HCEC 1CT (cell line): ENCODE measurements at regions not wholly inside any gene's neighbourhood (a gene's known extent, or its start where the extent isn't known, plus 50 kb on each side); places are given as distances from the start of the nearest gene placed in this dataset.
"Not testable (repeated sequence)": the region's sequence is repeated elsewhere in the genome, so short reads cannot be mapped to it uniquely, and the experiment has no call there.

Source experiments
- DNase-seq: peaks from one replicate; pipeline ENCODE4 v3.0.0-alpha.2; 2017

DNA sequence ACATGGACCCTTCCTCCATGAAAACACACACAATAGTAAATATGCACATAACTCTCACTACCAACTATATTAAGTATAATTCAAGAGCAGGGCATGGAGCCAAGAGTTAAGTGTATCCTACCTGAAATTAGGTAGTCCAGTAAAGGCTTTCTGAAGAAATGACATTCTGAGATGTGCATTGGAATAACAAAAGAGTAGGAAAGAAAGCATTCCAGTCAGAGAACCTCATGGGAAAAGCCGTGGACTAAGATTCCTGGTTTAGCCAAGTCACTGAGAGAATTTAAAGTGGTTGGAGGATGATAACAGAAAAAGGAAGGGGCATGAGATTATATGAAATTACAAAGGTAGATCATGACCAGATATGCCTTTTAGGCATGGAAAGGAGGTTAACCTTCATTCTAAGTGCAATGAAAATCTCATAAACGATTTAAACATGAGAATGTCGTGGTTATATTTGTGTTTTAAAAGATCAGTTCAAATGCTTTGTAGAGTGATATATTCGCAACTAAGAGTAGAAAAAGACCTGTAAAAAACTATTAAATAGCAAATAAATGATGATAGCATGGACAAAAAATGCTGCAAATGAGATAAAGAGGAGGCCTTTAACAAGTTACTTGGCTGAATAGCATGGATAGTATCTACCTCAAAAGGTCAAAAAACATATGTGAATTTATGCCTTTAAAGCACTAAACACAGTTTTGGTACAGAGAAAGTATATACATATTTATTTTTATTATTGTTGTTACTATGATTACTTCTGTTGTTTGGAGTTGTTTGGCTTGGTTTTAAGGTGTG lies 767.4 kb upstream of the GHITM start:
- no peak for DNase-seq

GRCh38 chr10:83372646-83373045 lies 766.7 kb upstream of the GHITM start:
- DNase-seq = no peak

- no peak for DNase-seq
Measured at GRCh38 chr10:83373671-83374070, 765.6 kb upstream of the GHITM start.

- DNase-seq = no peak
Measured at GRCh38 chr10:83374741-83375140, 764.6 kb upstream of the GHITM start.

DNA sequence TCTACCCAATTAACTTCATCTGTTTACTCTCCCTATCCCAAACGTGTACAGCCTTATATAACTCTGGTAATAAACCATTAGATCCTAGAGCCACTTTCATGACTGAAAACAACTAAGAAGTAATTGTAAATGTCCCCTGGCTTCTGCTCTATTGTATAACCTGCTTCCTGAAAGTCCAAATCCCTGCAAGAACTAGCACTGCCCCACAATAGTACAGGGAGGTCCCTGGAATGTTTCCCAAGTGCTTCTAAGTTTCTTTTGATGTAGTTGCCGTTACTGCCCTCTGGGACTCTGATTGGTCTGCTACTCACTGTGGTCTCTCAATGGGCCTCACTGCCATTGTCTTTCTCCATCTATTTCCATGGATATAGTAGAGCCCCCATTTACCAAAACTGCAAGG lies 764.0 kb upstream of the GHITM start:
- DNase-seq = no peak

- DNase-seq = no peak
Measured at GRCh38 chr10:83397806-83398205, 741.5 kb upstream of the GHITM start.

GRCh38 chr10:83410570-83410969 lies 728.7 kb upstream of the GHITM start:
- DNase-seq = no peak

GRCh38 chr10:83425306-83425705 lies 714.0 kb upstream of the GHITM start:
- no peak for DNase-seq

DNA sequence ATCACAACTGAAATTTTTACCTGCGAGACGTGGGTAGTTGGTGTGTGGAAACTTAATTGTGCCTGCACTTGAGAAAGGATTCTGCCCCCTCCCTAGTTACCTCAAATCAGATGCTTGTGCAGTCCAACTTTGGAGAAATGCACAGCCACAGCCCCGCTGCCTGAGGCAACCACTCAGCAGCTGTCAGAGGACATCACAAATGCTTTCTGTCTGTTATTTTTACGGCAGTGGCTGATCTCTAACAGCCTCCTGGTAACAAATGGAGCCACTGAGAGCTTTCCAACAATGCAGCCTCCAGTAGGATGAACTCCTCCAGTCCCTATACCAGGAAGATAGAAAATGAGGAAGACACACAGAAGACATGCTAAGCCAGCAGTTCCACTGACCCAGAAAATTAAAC lies 712.2 kb upstream of the GHITM start:
- no peak for DNase-seq

DNA sequence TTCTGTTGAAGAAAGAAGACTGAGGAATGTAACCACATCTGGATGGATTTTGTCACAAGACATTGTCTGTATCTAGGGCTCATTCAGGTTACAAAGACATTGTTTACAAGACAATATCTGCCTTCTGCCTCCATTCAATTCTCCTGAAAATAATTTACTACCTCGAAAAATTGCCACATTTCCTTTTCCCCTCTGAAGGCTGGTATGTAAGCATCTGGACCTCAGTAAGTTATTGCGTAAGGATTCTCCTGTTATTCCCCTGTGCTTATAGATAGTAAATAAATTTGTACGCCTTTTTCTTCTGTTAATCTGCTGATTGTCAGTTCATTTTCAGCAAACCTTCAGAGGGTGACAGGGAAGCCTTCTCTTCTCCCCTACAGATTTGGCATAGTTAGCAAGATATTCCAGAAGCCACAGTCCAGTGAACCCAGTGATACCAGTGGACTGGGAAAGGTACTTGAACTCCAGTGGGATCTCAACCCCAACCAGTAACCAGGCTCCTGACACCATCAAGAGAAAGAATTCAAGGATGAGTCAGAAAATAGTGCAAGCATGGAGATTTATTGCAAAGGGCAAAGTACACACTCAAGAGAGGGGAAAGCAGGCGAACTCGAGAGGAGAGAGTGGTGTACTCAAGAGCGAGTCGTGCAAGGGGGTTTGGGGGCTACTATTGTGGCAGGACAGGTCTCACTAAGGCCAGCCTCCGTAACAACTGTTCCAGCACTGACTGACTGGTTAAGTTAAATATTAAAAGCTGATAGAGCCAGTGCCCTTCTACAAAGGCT lies 706.9 kb upstream of the GHITM start:
- no peak for DNase-seq

GRCh38 chr10:83433705-83434104 lies 705.6 kb upstream of the GHITM start:
- DNase-seq = no peak

DNA sequence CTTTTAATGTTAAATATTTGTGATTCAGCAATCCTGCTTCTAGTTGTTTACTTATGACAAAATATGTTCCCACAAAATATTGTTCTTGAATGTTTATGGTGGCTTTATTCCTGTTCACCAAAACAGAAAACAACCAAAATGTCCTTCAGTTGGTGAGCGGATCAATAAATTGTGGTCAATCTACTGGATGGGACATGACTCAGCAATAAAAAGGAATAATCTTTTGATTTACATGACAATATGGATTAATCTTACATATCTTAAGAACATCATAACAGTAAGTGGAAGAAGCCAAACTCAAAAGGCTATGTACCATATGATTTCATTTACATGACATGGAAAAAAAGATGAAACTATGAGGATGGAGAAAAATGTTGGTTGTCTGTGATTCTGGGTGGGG lies 691.3 kb upstream of the GHITM start:
- DNase-seq = no peak

- DNase-seq = no peak
Measured at GRCh38 chr10:83458611-83459010, 680.7 kb upstream of the GHITM start.

GRCh38 chr10:83459124-83459523 lies 680.2 kb upstream of the GHITM start:
- no peak for DNase-seq

DNA sequence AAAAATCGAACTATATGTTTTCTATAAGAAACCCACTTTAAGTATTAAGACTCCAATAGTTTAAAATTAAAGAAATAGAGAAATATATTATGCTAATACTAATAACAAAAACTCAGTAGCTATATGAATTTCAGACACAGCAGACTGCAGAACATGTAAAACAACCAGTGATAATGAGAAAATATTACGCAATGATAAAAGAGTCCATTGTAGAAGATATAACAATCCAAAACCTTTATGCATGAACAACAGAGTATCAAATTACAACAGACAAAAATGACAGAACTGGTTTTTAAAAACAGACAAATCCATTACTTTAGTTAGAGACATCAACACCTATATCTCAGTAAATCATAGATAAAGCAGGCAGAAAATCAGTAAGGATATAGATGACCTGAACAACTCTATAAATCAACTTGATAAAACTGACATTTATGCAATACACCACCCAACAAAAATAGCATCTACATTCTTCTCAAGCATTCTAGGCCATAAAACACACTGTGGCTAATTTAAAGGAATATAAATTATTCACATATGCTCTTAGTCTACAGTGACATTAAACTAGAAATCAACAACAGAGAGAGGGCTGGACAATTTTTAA lies 669.5 kb upstream of the GHITM start:
- DNase-seq = no peak

DNA sequence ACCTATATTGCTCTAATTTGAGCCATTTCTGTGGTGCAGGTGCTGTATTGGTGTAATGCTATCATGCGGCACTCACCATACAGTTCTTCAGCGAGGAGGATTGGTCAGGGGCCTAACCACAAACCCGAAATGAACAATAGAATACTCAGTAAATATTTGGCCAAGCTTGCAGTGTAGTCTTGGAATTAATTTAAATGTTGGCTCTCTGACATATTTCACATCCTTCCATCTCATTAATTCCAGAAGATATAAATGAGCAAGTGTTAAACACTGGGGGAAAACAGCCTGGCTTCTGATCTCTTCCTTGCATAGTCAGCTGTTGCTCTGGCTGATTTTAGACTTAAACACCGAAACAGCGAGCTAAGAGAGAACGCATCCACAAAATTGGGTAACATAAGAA lies 663.1 kb upstream of the GHITM start:
- DNase-seq = no peak

DNA sequence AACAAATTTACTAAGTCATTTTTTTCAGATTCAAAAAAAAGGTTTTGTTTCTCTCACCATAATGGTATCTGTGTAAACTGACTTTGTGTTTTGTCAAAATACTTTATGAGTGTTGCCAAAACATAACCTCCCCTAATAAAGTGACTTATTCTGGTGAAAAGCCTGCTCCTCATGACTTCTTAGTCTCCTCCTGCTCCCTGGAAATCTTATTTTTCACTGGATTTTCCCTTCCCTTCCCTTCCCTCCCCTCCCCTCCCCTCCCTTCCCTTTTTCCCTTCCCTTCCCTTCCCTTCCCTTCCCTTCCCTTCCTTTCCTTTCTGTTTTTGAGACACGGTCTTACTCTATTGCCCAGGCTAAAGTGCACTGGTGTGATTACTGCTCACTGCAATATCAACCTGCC lies 650.1 kb upstream of the GHITM start:
- DNase-seq = no peak

DNA sequence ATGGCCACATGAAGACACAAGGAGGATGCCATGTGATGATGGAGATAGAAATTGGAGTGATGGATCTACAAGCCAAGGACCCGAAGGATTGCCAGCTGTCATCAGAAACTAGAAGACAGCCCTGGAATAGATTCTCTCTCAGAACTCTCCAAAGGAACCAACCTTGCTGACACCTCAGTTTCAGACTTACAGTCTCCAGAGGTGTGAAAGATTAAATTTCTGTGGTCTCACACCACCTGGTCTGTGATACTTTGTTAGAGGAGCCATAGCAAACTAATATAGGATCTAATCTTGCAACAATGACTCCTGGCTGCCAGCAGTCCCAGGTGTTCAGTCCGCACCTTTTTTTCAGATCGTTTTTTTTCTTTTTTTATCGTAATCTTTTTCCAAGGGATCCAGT lies 647.3 kb upstream of the GHITM start:
- DNase-seq = no peak

DNA sequence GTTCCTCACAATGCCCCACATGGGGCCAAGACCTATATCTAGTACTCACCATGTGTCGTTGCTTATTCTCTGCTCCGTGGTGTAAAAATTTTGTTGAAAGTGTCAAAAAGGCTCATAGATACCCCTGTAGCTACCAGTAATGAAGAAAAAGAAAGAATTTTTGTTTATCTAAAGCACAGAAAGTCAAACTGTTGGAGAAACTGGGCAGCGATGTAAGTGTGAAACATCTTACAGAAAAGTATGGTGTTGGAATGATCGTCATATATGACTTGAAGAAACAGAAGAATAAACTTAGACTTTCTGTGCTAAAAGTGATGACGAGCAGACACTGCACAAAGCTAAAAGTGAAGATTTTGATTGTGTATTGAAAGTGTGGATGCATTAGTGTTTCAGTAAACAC lies 626.6 kb upstream of the GHITM start:
- DNase-seq = no peak

DNA sequence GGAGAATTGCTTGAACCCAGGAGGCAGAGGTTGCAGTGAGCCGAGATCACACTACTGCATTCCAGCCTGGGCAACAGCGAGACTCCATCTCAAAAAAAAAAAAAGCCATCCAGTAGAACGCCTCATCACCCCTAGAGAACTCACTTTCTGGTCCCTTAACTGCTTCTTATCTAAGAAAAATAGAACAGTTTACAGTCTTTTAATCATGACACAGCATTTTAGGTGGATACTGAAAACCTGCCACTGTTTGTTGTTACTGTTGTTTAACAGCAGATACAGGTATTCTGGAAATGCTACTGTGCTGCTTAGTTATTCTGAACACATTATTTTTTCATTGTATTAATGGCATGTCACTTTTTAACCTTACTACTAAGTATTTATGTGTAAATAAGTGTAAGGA lies 624.3 kb upstream of the GHITM start:
- DNase-seq = no peak

- no peak for DNase-seq
Measured at GRCh38 chr10:83516788-83517187, 622.5 kb upstream of the GHITM start.

DNA sequence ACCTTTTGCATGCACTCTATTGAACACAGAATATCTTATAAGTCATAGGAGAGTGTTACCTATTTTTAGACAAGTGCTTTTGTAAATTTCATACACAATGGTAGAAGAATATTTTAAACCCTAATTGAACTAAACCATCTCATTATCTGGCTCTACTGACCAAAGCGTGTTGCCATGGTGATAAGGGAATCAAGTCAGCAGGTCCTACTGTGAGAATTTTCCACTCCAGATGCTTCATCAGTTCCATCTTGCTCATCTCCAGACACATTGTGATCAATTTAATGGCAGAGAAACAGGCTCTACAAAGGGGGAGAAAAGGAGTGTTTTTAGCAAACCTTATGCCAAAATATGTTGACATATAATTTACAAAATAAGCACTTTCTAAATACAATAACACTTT lies 621.9 kb upstream of the GHITM start:
- no peak for DNase-seq

GRCh38 chr10:83518779-83519178 lies 620.5 kb upstream of the GHITM start:
- no peak for DNase-seq

GRCh38 chr10:83520386-83520785 lies 618.9 kb upstream of the GHITM start:
- not testable (repeated sequence) for DNase-seq
